ENCODE measurements at regions not wholly inside any gene's neighbourhood (a gene's known extent, or its start where the extent isn't known, plus 50 kb on each side); places are given as distances from the start of the nearest gene placed in this dataset.

DNA sequence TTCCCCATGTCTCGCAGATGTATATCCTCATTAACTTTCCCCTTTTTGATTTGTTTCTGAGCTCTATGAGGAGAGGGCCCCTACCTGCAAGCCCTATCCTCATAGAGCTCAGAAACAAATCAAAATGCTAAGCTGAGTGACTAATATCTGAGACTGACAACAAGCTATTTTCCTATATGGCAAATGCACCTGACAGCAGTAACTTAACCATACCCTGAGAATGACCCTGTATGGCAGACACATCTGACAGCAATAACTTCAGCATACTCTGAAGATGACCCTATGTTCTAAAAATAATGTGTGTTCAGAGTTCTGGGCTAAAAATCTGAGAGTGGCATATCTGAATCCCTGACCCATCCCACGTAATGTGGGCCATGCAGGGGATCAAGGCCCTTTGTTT is 79.0 kb upstream of the MEI4 start:
- Mint-ChIP-seq H3K36me3 (ENCODE audit: insufficient read depth) (no peaks in the 10 kb centered on the region), H3K27ac (no peak overlapping the region), H3K27me3 (no peaks in the 10 kb centered on the region), H3K4me3 (ENCODE audit: low read depth) (no peak overlapping the region), H3K4me1 (ENCODE audit: low read depth) (no peaks in the 10 kb centered on the region), H3K9me3 (ENCODE audit: low read depth) (no peaks in the 10 kb centered on the region)
- TF ChIP-seq CTCF (IDR thresholded peaks at IDR 0.05; ENCODE audit: unreplicated experiment) = no peak
- DNase-seq (ENCODE audit: low spot score, unreplicated experiment) = no peak

- no peak for DNase-seq (ENCODE audit: low spot score, unreplicated experiment)
- no peaks in the 10 kb centered on the region for H3K4me1 Mint-ChIP-seq (ENCODE audit: low read depth)
- no peak overlapping the region for H3K27ac Mint-ChIP-seq
- no peak for TF ChIP-seq CTCF (IDR thresholded peaks at IDR 0.05; ENCODE audit: unreplicated experiment)
- no peaks in the 10 kb centered on the region for H3K36me3 Mint-ChIP-seq (ENCODE audit: insufficient read depth)
- H3K9me3 Mint-ChIP-seq (ENCODE audit: low read depth) = peaks cover 4% of the 10 kb centered on the region
- no peaks in the 10 kb centered on the region for H3K27me3 Mint-ChIP-seq
- H3K4me3 Mint-ChIP-seq (ENCODE audit: low read depth) = no peak overlapping the region
Measured at GRCh38 chr6:77587963-77588362, 64.9 kb upstream of the MEI4 start.

Measured in progenitor cell of endocrine pancreas (in vitro differentiated cells).